Keratinocyte (primary cell): ENCODE measurements at regions not wholly inside any gene's neighbourhood (a gene's known extent, or its start where the extent isn't known, plus 50 kb on each side); places are given as distances from the start of the nearest gene placed in this dataset.
"Not testable (repeated sequence)": the region's sequence is repeated elsewhere in the genome, so short reads cannot be mapped to it uniquely, and the experiment has no call there.

ENCODE experiments used
- CTCF ChIP-seq, 3 experiments: IDR thresholded peaks in 1 of 3; conservative IDR thresholded peaks in 1 of 3; optimal IDR thresholded peaks in 1 of 3; 2 replicates in 2 of 3; 3 replicates in 1 of 3; pipeline versions ENCODE3 to v1.5.1; 2011; ENCODE audit warnings: low read length in 3 of 3, mild to moderate bottlenecking in 3 of 3, moderate library complexity in 2 of 3, control low read depth in 1 of 3, inconsistent platforms in 1 of 3; ENCODE audit not compliant: insufficient read depth in 2 of 3; ENCODE audit errors: extremely low read depth in 1 of 3
- EZH2 ChIP-seq: IDR thresholded peaks from one replicate; pipeline ENCODE4 v1.6.1; 2012; ENCODE audit warnings: inconsistent platforms, mild to moderate bottlenecking, low read length, moderate library complexity

GRCh38 chr2:194276667-194277066, 1380.4 kb upstream of the SLC39A10 start:
- TF ChIP-seq CTCF (optimal IDR thresholded peaks at IDR 0.05 in 1 of 3, IDR thresholded peaks at IDR 0.05 in 1 of 3, conservative IDR thresholded peaks at IDR 0.05 in 1 of 3; ENCODE audit: extremely low read depth in 1 of 3, insufficient read depth in 2 of 3, low read length in 3 of 3); EZH2: not testable (repeated sequence)
